Esophagus mucosa (tissue), 1 donor: ENCODE measurements at regions not wholly inside any gene's neighbourhood (a gene's known extent, or its start where the extent isn't known, plus 50 kb on each side); places are given as distances from the start of the nearest gene placed in this dataset.
"Not testable (repeated sequence)": the region's sequence is repeated elsewhere in the genome, so short reads cannot be mapped to it uniquely, and the experiment has no call there.

Experiments used
- ATAC-seq: fragments of 200-7000 bp; cut with Tn5 transposase; one replicate; pipeline ENCODE4 v1.9.1; 2020
- donor health status: DM: yes; HTN: yes; CAD: no.

DNA sequence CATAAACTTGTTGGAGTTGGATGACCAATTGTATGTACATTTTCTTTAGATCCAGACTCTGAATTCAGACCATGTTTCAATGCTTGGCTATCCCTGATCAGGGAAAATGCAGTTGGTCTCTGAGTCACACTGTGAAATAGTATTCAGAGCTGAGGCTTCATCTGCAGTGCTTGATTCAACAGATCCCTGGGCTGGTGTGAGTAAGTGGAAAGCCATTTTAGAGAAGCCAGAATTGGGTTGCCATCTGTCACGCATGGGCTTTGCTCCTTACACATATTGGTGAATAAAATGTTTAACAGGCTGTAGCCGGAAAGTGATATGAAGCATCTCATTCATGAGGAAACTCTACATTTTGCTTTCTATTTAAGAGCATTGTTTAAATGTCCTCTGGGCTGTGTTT, 50.0 kb upstream of the ACYP2 start:
- ATAC-seq, result peak; percentile 84

DNA sequence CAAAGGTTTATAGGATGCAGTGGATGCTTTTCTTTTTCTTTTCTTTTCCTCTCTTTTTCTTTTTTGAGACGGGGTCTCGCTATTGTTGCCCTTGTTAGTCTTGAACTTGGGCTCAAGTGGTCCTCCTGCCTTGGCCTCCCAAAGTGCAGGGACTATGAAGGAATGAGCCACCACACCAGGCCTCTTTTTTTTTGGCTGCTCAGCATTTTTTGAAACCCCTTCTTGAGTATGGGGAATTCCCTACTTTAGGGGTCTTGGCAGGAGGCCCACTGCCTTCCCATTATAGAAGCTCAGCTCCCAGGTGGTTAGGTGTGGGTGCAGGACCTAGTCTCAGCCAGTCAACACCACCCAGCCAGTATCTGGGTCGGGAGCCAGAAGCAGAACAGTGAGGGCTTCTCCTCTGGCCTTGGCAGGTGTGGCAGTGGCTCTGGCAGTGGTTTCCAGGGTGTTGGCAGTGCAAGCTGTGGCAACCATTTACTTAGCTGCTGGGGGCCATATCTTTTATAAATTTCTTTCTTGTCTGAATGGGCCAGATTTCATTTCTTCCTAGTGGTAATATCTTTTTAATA, 51.4 kb upstream of the ACYP2 start:
- peak; percentile 51 for ATAC-seq

DNA sequence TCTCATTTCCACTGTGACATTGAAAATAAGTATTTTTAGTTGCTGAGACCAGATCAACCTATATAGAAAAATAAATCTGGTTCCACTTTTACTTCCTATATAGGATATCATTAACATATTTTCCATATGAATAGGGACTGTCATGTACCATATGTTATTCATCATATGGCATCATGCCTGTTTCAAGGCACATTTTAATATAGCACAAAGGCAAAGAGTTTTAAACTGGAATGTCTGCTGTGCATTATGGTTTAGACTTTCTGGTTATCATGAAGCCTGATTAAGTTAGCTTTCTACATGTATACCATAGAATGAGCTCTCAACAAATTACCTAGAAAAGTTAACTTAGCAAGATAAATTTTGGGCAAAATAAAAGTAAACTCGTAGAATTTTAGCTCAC, 53.0 kb upstream of the ACYP2 start:
- no peak for ATAC-seq

DNA sequence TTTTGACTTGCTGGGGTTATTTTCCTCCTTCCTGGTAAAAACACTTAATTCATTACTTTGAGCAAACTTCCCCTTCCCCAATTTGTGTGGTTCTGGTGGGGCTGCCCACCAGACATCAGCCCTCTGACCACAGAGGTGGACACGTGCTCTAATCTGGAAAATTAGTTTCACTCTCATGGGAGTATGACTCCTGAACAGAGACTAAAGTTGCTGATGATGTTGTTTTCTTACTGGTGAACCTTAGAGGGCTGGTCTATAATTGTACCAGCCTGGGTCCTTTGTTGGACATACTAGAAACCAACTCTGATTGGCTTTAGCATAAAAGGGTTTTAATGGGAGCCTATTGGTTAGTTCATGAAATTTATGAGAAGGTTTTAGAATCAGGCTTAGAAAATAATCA, 54.1 kb upstream of the ACYP2 start:
- ATAC-seq, result no peak

DNA sequence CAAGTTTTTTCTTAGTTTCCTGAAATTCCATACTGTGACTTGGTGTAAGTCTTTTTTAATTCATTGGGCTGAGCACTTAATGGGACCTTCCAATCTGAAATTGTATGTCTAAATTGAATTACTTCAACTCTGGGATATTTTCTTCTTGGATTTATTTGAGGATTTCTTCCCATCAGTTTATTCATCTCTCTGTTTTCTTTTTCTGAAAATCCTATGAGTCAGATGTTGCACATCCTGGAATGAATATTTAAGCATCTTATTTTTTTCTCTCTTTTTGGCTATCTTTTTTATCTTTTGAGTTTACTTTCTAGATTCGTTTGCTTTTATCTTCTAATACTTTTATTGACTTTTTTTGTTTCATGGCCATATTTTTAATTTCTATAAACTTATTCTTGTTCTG, 55.4 kb upstream of the ACYP2 start:
- no peak for ATAC-seq

DNA sequence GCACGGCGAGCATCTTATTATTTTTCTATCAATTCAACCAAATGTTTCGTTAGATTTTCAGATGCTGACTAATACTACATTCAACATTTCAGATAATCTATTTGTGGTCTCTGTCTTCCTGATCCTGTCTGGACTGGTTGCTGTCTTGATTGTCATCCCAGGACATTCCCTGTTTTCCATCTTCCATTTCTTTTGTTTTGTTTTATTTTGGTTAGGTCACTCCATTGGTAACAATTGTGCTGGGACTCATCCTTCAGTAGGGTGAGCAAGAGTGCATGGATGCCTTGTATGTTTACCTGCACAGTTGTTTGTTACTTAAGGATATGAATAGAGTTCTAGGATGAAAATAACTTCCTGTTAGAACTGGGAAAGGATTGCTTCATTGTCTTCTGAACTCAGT, 55.9 kb upstream of the ACYP2 start:
- no peak for ATAC-seq

DNA sequence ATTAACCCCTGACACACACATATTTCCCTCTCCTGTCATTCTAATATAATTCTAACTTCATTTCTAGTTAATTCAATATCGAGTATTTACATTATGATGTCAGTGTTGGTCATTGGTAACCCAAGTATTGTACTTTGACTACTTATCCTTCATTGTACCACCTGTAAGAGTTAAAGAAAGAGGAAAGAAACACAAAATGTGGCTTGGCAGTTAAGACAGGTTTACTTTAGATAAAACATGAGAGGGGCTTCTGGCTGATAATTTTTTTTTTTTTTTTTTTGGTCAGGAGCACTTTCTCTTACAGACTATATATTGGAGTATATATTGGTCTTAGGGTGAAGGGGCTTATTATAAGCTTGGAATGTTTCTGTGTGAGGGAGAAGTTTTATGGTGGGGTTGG, 57.0 kb upstream of the ACYP2 start:
- no peak for ATAC-seq

DNA sequence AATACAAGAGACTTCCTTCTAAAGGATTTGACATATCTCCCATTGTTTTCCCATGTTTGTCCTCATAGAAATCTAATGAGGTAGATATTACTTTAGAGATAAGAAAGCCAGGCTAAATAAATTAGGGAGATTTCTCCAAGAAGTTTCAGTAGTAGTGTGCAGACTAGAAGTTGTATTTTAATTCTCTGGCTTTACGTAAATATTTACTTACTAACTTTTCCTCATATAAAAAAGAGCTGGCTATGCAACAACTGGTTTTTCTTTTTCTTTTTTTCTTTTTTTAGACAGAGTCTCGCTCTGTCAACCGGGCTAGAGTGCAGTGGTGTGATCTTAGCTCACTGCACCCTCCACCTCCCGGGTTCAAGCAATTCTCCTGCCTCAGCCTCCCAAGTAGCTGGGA, 60.6 kb upstream of the ACYP2 start:
- ATAC-seq, result no peak

DNA sequence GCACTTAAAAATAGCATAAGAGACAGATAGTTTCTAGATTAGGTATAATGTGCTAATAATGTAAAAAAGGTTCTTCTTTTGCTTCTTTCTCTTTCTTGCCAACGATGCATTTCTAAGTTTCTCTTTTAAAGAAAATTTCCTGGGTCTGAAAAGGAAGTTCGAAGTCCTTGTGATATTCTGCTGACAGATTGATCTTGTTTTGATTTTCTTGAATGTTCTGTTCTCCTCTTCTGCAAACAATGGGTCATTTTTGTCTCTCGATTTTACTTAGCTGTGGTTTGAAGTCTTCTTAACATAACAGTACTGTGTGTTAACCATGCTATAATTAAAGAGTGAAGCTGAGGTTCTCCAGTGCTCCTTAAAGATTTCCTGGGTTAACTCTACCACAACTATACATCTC, 61.1 kb upstream of the ACYP2 start:
- no peak for ATAC-seq

DNA sequence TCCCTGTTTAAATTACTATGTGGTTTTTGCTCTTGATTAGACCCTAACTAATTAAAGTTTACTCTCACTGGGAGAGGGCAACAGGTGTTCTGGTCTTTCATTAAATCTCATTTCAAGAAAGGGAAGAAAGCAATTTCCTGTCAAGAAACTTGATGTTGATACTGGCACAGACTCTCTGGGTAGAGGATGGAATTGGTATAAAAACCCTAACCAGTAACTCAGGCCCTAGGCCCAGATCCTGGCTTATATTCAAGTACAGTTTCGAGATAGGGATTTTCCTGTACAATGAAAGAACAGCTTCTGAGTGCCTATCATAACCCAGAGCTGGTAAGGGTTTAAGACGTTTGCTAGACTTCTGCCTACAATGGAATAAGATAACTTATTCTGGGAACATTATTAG, 61.6 kb upstream of the ACYP2 start:
- no peak for ATAC-seq

DNA sequence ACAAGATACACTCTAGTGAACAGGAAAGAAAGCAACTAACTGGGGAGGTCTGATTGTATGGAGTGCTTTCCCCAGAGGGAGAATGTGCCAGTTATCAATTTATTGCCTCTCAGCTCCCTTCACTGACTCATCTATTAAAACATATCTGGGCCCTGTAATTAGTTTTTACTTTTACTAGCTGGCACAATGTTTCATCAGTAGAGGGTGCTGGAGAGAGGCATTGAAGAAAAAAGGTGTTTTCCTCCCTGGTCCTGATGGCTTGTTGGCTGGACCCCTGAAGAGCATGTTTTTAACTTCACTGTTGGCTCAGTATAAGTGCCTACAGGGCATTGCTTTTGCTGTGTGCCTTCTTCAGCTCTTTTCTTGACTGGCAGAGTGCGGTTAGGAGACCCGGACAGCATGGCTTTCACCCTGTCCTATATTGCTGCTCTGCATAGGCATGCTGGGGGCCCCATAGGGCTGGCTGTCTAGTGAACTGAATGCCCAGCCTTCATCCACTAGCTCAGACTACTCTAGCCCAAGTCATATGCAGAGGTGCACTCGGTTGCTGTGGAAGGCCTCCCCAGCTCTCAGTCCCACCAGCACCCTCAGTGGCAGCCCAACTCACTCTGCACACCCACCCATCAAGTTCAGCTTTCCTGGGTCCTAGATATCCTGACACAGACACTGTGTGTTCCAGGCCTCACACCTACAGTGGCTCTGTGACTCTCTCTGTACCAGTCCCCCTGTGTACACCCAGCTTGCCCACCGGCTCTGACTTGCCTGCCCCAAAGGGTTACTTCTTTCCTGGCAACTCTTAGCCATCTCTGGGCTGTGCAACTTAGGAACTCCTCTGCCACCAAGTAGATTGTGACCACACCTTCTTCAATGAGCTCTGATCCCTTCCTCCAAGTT, 62.3 kb upstream of the ACYP2 start:
- no peak for ATAC-seq

DNA sequence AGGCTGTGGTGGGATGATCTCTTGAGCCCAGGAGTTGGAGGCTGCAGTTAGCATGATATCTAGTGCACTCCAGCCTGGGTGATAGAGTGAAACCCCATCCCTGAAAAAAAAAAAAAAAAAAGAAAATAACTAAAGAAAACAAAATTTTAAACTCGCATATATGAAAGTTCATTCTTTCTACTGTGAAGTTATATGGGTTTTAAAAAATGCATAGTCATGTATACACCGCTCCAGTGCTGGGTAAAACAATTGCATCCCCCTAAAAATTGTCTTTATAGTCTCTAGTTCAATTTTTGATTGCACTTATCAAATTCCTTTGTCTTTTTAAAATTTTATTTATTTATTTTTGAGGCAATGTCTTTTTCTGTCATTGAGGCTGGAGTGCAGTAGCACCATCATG, 65.0 kb upstream of the ACYP2 start:
- ATAC-seq, result no peak

DNA sequence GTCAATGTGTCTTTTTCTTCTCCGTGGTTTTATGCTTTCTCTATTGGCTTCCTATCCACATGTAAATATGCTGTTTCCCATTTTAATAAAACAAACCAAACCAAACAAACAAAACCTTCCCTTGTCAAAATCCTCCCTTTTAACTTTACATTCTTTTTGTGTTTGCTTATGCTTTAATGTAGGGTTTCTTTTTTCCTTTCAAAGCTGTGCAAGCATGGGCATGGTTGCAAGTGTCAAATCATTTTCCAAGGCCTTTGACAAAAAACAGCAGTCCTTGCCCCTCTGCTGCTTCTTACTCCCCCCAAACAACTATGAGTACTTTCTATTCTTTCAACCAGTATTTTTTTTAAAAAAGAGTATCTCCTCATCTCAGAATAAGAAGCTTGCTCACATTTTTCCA, 66.0 kb upstream of the ACYP2 start:
- no peak for ATAC-seq

DNA sequence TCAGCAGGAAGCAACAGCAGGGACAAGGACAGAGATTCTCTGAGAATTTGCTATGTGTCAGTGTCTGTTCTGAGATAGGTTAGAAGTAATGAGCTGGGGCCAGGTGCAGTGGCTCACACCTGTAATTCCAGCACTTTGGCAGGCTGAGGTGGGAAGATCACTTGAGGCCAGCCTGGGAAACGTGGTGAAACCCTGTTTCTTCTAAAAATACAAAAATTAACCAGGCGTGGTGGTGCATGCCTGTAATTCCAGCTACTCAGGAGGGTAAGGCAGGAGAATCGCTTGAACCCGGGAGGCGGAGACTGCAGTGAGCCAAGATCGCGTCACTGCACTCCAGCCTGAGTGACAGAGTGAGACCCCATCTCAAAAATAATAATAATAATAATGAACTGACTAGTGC, 66.5 kb upstream of the ACYP2 start:
- ATAC-seq, result not testable (repeated sequence)

DNA sequence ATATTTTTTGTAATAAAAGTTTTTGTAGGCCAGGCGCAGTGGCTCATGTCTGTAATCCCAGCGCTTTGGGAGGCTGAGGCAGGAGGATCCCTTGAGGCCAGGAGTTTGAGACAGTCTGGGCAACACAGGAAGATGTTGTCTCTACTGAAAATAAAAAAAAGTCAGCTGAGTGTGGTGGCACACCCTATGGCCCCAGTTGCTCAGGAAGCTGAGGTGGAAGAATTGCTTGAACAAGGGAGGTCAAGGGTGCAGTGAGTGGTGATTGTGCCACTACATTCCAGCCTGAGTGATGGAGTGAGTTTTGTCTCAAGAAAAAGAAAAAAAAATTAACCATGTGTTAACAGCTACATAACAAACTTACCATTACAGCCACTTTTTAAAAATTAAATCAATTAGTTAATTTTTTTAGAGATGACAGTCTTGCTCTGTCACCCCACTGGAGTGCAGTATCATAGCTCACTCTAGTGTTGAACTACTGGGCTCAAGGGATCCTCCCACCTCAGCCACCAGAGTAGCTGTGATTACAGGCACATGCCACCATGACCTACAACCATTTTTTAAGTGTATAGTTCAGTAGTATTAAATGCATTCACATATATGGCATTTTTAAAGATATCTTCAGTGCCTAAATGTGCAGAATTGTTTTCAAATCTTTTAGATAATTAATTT, 67.2 kb upstream of the ACYP2 start:
- ATAC-seq, result no peak

DNA sequence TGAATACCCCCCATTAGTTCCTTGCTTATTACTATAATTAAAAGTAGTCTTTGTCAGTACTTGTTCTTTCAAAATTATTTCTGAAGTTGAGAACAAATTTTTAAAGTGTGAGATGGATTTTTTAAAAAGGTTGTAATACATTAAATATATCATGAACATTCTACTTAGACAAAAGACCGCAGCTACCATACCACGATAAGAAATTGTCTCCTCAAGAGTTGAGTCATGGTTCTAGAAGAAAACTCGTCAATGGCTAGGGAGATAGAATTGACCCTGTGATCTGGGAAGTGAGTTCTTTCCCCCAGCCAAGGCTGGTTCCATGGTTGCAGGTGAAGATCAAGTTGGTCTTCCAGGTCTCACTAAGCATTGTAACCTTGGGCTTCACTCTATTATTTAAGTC, 67.8 kb upstream of the ACYP2 start:
- ATAC-seq, result no peak

DNA sequence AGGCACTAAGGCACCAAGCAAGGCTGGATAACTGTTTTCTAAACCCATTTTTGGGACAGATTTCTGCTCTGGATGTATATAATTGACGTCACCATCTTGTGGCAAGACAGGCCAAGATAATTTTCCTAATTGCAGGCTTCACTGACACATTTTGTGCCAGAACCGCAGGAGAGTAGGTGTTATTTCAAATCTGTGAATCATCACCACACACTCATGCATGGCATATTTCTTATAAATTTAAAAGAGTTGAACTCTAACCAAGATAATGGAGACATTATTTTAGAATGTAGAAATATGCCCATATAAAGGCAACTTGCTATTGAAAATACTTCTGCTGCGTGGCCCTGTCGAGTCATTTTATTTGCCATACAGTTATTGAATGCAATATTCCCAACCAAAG, 68.3 kb upstream of the ACYP2 start:
- ATAC-seq, result no peak

DNA sequence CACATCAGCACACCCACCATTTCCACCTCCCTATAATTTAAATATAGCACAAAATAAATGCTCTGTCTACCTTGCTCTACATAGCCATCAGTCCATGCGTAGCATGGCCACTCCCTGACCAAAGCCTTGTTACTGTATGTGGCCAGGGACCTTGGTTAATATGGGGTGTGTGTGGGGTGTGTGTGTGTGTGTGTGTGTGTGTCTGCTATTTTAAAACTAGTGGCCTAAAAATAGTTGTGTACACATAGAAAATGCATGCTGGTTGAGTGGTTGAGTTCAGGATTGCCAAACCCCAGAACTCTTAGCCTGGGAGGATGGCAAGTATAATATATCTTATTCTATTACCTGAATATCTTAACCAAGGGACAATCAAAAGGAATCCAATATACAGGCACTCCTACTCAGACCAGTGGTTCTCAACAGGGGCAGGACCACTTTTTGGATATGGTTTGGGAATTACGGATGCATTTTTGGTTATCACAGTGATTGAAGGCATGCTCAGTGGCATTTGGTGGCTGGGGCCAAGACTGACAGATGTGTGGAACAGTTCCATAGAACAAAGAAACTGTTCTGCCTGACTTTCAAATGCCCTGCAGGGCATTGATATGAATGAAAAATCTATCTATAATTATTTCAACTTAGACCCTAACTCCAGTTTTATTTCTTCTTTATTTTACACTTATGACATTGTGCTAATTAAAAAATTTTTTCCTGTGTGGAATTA, 72.3 kb upstream of the PSME4 start:
- ATAC-seq, result no peak

DNA sequence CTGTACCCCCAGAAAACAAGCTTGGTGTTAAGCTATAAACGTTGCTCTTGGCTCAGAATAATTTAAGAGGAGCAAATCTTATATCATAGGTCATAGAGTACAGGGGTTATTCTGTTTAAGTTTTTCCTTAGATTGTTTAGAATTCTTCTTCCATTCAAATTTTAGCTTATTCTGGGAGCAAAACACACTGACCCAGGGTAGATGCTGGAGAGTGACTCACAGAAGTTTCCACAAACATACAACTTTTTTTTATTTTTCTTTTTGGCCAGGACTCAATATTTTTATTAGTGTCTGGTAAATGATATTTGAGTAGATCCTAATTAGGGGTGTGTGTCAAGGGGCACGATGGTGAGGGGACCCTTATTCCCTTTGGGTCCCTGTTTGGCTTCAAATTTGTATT, 71.5 kb upstream of the PSME4 start:
- no peak for ATAC-seq

DNA sequence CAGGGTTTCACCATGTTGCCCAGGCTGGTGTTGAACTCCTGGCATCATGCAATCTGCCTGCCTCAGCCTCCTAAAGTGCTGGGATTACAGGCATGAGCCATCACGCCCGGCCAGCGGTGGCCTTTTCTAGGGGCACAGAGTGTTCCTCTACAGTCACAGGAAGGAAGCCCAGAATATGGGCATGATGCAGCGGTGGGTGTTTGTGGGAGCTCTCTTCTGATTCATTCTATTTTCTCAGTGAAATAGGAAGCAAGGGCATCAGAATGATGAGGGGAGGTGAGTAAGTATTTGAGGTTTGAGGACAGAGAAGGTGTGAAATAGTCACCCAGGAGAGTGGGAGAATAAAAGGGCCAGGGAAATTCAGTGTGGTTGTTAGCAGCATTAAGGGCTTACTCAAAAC, 70.3 kb upstream of the PSME4 start:
- ATAC-seq, result no peak

DNA sequence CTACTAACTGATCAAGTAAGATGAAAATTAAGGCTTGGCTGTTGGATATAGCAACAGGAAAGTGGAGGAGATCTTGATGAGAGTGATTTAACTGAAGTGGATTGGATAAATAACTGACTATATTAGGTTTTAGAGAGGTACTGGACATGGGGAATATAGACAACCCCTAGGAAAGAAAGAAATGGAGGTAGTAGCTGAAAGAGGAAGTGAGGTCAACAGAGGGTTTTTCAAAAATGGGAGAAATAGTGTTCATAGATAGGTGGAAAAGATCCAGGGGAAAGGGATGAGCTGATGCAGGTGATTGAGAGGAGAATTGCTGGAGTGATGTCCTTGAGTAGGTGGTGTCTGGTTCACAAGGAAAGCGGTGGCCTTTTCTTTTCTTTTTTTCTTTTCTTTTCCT, 69.9 kb upstream of the PSME4 start:
- ATAC-seq, result no peak

DNA sequence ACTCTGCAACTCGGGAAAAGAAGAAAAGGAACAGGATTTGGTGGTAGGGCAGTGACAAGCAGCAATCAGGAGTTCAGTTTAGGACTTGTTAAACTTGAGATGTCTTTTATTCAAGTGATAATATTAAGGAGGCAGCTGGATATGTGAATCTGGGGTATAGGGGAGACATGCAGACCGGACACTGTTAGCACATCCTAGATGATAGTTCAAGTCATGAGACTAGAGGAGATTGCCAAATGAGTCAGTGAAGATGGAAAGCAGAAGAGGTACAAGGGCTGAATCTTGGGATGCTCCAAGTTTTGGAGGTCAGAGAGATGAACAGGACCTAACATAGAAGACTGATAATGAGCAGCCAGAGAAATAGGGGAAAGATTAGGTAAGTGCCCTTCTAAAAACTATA, 69.5 kb upstream of the PSME4 start:
- ATAC-seq, result no peak

DNA sequence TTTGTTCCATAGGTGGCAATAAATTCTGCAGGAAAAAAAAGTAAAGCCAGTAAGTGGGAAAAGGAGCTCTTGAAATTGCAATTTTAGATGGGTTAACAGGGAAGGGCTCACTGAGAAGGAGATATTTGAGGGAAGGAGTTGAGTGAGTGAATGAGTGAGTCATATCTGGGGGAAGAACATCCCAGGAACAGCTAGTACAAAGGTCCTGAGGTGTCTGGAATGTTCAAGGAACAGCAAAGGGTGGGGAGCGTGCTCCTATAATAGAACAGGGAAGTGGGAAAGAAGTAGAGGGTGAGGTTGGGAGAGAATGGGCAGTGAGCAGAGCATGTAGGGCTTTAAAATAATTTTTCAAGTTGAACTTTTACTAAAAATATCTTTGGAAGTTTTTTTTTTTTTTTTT, 68.0 kb upstream of the PSME4 start:
- no peak for ATAC-seq
